Upper lobe of left lung (tissue), 6 donors: ENCODE measurements at regions not wholly inside any gene's neighbourhood (a gene's known extent, or its start where the extent isn't known, plus 50 kb on each side); places are given as distances from the start of the nearest gene placed in this dataset.

ENCODE experiments used
- ATAC-seq, 2 donors: fragments of 200-7000 bp; cut with Tn5 transposase; one replicate each; pipeline ENCODE4 v1.9.1; 2022; ENCODE audit warnings: mild to moderate bottlenecking in 2 of 2, moderate library complexity in 2 of 2; ENCODE audit not compliant: low FRiP score in 2 of 2
- DNase-seq, 2 donors: peaks; one replicate each; pipeline ENCODE4 v3.0.0-alpha.2; 2019 to 2020
- H3K27ac ChIP-seq, 4 donors: fragments of 200-600 bp; sonication (generic); one replicate each; pipeline ENCODE4 v1.5.1; 2016 to 2019
- H3K27me3 ChIP-seq, 4 donors: fragments of 200-600 bp; sonication (generic); one replicate each; pipeline ENCODE4 v1.5.1; 2017 to 2019
- H3K36me3 ChIP-seq, 4 donors: fragments of 200-600 bp; sonication (generic); one replicate each; pipeline ENCODE4 v1.5.1; 2016 to 2019
- H3K4me1 ChIP-seq, 4 donors: fragments of 200-600 bp; sonication (generic); one replicate each; pipeline ENCODE4 v1.5.1; 2018 to 2019
- H3K4me3 ChIP-seq, 4 donors: fragments of 200-600 bp; sonication (generic); one replicate each; pipeline ENCODE4 v1.5.1; 2017 to 2019; ENCODE audit warnings: mild to moderate bottlenecking in 2 of 4, moderate library complexity in 1 of 4
- H3K9me3 ChIP-seq, 4 donors: fragments of 200-600 bp; sonication (generic); one replicate each; pipeline ENCODE4 v1.5.1; 2018 to 2019
- CTCF ChIP-seq, 6 experiments: fragments of 450-650 bp in 4 of 6; fragments of 200-600 bp in 2 of 6; sonication (generic) in 2 of 6; IDR thresholded peaks; one replicate each; pipeline ENCODE4 v1.5.1; 2016 to 2019; ENCODE audit warnings: antibody characterized with exemption in 6 of 6
- EP300 ChIP-seq, 4 donors: sonication (generic); formaldehyde crosslinking; IDR thresholded peaks; one replicate each; pipeline ENCODE4 v1.5.1; 2017; ENCODE audit warnings: antibody characterized with exemption in 4 of 4, control low read depth in 2 of 4
- POLR2A ChIP-seq, 4 donors: fragments of 450-650 bp; IDR thresholded peaks; one replicate each; pipeline ENCODE4 v1.5.1; 2016 to 2017; ENCODE audit warnings: antibody characterized with exemption in 4 of 4, mild to moderate bottlenecking in 2 of 4
- POLR2AphosphoS5 ChIP-seq, 2 donors: sonication (generic); formaldehyde crosslinking; IDR thresholded peaks; one replicate each; pipeline ENCODE4 v1.5.1; 2017; ENCODE audit warnings: antibody characterized with exemption in 2 of 2
- WGBS, 2 donors: methylation state at CpG; one replicate each; pipeline ENCODE4 v1.1.5; 2017 to 2018; 5-methylcytosine and 5-hydroxymethylcytosine counted together
- donor health status: DM: no; HTN: no; CAD: no; lungs with moderate emphysema.
- donor health status: DM: no; HTN: yes; CAD: no; lungs with severe emphysema.

- TF ChIP-seq POLR2AphosphoS5 (IDR thresholded peaks at IDR 0.05) (no peak), POLR2A (IDR thresholded peaks at IDR 0.05) (no peak), EP300 (IDR thresholded peaks at IDR 0.05) (no peak), CTCF (IDR thresholded peaks at IDR 0.05) (no peak)
- DNase-seq (no peak), ATAC-seq (no peak)
- H3K9me3 ChIP-seq = no peaks in the 10 kb centered on the region
- no peak overlapping the region for H3K27ac ChIP-seq
- H3K27me3 ChIP-seq = no peaks in the 10 kb centered on the region
- no peak overlapping the region for H3K4me3 ChIP-seq
- no peaks in the 10 kb centered on the region for H3K36me3 ChIP-seq
- no peaks in the 10 kb centered on the region for H3K4me1 ChIP-seq
Measured at GRCh38 chr13:73687929-73688328, 446.3 kb downstream of the KLF12 start.

GRCh38 chr13:73687087-73687486, 447.1 kb downstream of the KLF12 start:
- H3K36me3 ChIP-seq = no peaks in the 10 kb centered on the region
- H3K9me3 ChIP-seq = no peaks in the 10 kb centered on the region
- no peak overlapping the region for H3K4me3 ChIP-seq
- ATAC-seq (no peak), DNase-seq (no peak)
- H3K4me1 ChIP-seq = no peaks in the 10 kb centered on the region
- no peak for TF ChIP-seq POLR2A (IDR thresholded peaks at IDR 0.05)
- no peak for TF ChIP-seq CTCF (IDR thresholded peaks at IDR 0.05)
- TF ChIP-seq EP300 (IDR thresholded peaks at IDR 0.05) = no peak
- TF ChIP-seq POLR2AphosphoS5 (IDR thresholded peaks at IDR 0.05) = no peak
- H3K27me3 ChIP-seq = no peaks in the 10 kb centered on the region
- no peak overlapping the region for H3K27ac ChIP-seq
- 84 to 92% methylated on average over 4 of the region's 4 CpGs for WGBS, 2 donors

- H3K36me3 ChIP-seq = no peaks in the 10 kb centered on the region
- no peaks in the 10 kb centered on the region for H3K4me1 ChIP-seq
- no peak for ATAC-seq
- no peak for DNase-seq
- TF ChIP-seq POLR2A (IDR thresholded peaks at IDR 0.05) (no peak), EP300 (IDR thresholded peaks at IDR 0.05) (no peak), POLR2AphosphoS5 (IDR thresholded peaks at IDR 0.05) (no peak), CTCF (IDR thresholded peaks at IDR 0.05) (no peak)
- no peak overlapping the region for H3K4me3 ChIP-seq
- WGBS, 2 donors = 93 to 94% methylated on average over 11 of the region's 11 CpGs
- H3K27ac ChIP-seq = no peak overlapping the region
- H3K9me3 ChIP-seq = no peaks in the 10 kb centered on the region
- no peaks in the 10 kb centered on the region for H3K27me3 ChIP-seq
Measured at GRCh38 chr13:73684750-73685149, 449.5 kb downstream of the KLF12 start.

GRCh38 chr13:73684286-73684685, 449.9 kb downstream of the KLF12 start:
- DNase-seq = no peak
- 83 to 90% methylated on average over 3 of the region's 3 CpGs for WGBS, 2 donors

More at GRCh38 chr13:73684286-73684685, 449.9 kb downstream of the KLF12 start:
- Histone ChIP-seq H3K4me3 (no peak overlapping the region), H3K9me3 (no peaks in the 10 kb centered on the region), H3K36me3 (no peaks in the 10 kb centered on the region), H3K4me1 (no peaks in the 10 kb centered on the region), H3K27me3 (no peaks in the 10 kb centered on the region), H3K27ac (no peak overlapping the region)
- no peak for TF ChIP-seq POLR2A (IDR thresholded peaks at IDR 0.05)
- TF ChIP-seq CTCF (IDR thresholded peaks at IDR 0.05) = no peak
- TF ChIP-seq POLR2AphosphoS5 (IDR thresholded peaks at IDR 0.05) = no peak
- TF ChIP-seq EP300 (IDR thresholded peaks at IDR 0.05) = no peak
- ATAC-seq = no peak
